GM19328 (cell line): ENCODE measurements at regions not wholly inside any gene's neighbourhood (a gene's known extent, or its start where the extent isn't known, plus 50 kb on each side); places are given as distances from the start of the nearest gene placed in this dataset.
"Not testable (repeated sequence)": the region's sequence is repeated elsewhere in the genome, so short reads cannot be mapped to it uniquely, and the experiment has no call there.

ENCODE experiments used
- ATAC-seq: cut with Tn5 transposase; IDR thresholded peaks from one replicate; pipeline ENCODE4 v1.9.1; 2021; ENCODE audit warnings: mild to moderate bottlenecking, moderate library complexity; ENCODE audit not compliant: unreplicated experiment

GRCh38 chr14:22492622-22493542 lies 96.1 kb downstream of the DAD1 start:
- no peak for ATAC-seq

GRCh38 chr14:22491683-22492621 lies 97.1 kb downstream of the DAD1 start:
- no peak for ATAC-seq

GRCh38 chr14:22491053-22491452 lies 98.0 kb downstream of the DAD1 start:
- ATAC-seq, result not testable (repeated sequence)

- no peak for ATAC-seq
Observed at GRCh38 chr14:22489957-22490950, 98.8 kb downstream of the DAD1 start.

- no peak for ATAC-seq
Observed at GRCh38 chr14:22489244-22489545, 99.8 kb downstream of the DAD1 start.

- no peak for ATAC-seq
Observed at GRCh38 chr14:22488522-22489243, 100.3 kb downstream of the DAD1 start.

- no peak for ATAC-seq
Observed at GRCh38 chr14:22487941-22488340, 101.1 kb downstream of the DAD1 start.

GRCh38 chr14:22487401-22487800 lies 101.6 kb downstream of the DAD1 start:
- no peak for ATAC-seq

GRCh38 chr14:22486675-22487074 lies 102.3 kb downstream of the DAD1 start:
- ATAC-seq, result no peak

- no peak for ATAC-seq
Observed at GRCh38 chr14:22485649-22486048, 103.4 kb downstream of the DAD1 start.

- no peak for ATAC-seq
Observed at GRCh38 chr14:22485178-22485577, 103.8 kb downstream of the DAD1 start.

GRCh38 chr14:22484632-22485031 lies 104.4 kb downstream of the DAD1 start:
- no peak for ATAC-seq

GRCh38 chr14:22483863-22484593 lies 105.0 kb downstream of the DAD1 start:
- no peak for ATAC-seq

- no peak for ATAC-seq
Observed at GRCh38 chr14:22482782-22483553, 106.1 kb downstream of the DAD1 start.

- no peak for ATAC-seq
Observed at GRCh38 chr14:22482085-22482694, 106.8 kb downstream of the DAD1 start.

- no peak for ATAC-seq
Observed at GRCh38 chr14:22481546-22481945, 107.5 kb downstream of the DAD1 start.

GRCh38 chr14:22479776-22480464 lies 109.1 kb downstream of the DAD1 start:
- no peak for ATAC-seq
